Nephron progenitor cell (in vitro differentiated cells): ENCODE measurements at regions not wholly inside any gene's neighbourhood (a gene's known extent, or its start where the extent isn't known, plus 50 kb on each side); places are given as distances from the start of the nearest gene placed in this dataset.
A peak's percentile ranks its signal among the peaks of the same experiment; 100 is the strongest.

Source experiments
- DNase-seq: peaks from one replicate; pipeline ENCODE4 v3.0.0; 2021
- H3K27ac Mint-ChIP-seq: 2 replicates; pipeline ENCODE4 v1.8.0; 2021; ENCODE audit warnings: mild to moderate bottlenecking, moderate library complexity, mixed read lengths
- H3K27me3 Mint-ChIP-seq: 2 replicates; pipeline ENCODE4 v1.8.0; 2021; ENCODE audit warnings: mild to moderate bottlenecking, low read depth, mixed read lengths; ENCODE audit not compliant: poor library complexity
- H3K36me3 Mint-ChIP-seq: 2 replicates; pipeline ENCODE4 v1.8.0; 2021; ENCODE audit warnings: low read depth, mixed read lengths
- H3K4me1 Mint-ChIP-seq: 2 replicates; pipeline ENCODE4 v1.8.0; 2021; ENCODE audit warnings: mixed read lengths
- H3K4me3 Mint-ChIP-seq: 2 replicates; pipeline ENCODE4 v1.8.0; 2021; ENCODE audit warnings: mild to moderate bottlenecking, moderate library complexity, mixed read lengths
- H3K9me3 Mint-ChIP-seq: 2 replicates; pipeline ENCODE4 v1.8.0; 2021; ENCODE audit warnings: mild to moderate bottlenecking, moderate library complexity, mixed read lengths
- TF ChIP-seq, protein P1 (sequence below): fragments of 200-600 bp; sonication (generic); IDR thresholded peaks from 2 replicates; pipeline ENCODE4 v1.5.0; 2021; ENCODE audit warnings: antibody characterized with exemption

DNA sequence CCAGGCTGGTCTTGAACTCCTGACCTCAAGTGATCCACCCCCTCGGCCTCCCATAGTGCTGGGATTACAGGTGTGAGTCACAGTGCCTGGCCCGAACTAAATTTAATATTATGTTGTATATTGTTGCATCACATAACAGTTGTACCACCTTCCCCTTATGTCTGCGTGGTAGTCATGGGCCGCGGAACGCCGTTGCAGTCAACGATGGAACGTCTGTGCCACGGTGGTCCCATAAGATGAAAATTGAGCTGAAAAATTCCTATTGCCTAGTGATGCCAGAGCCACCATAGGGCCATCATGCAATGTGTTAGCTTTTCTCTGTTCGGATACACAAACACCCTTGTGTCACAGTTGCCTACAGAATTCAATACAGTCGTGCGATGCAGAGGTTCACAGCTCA is 236.1 kb downstream of the TEX29 start:
- H3K9me3 Mint-ChIP-seq = peaks cover 4% of the 10 kb centered on the region
- H3K27me3 Mint-ChIP-seq = peaks cover 28% of the 10 kb centered on the region
- DNase-seq = no peak
- no peaks in the 10 kb centered on the region for H3K36me3 Mint-ChIP-seq
- TF ChIP-seq, protein P1, sequence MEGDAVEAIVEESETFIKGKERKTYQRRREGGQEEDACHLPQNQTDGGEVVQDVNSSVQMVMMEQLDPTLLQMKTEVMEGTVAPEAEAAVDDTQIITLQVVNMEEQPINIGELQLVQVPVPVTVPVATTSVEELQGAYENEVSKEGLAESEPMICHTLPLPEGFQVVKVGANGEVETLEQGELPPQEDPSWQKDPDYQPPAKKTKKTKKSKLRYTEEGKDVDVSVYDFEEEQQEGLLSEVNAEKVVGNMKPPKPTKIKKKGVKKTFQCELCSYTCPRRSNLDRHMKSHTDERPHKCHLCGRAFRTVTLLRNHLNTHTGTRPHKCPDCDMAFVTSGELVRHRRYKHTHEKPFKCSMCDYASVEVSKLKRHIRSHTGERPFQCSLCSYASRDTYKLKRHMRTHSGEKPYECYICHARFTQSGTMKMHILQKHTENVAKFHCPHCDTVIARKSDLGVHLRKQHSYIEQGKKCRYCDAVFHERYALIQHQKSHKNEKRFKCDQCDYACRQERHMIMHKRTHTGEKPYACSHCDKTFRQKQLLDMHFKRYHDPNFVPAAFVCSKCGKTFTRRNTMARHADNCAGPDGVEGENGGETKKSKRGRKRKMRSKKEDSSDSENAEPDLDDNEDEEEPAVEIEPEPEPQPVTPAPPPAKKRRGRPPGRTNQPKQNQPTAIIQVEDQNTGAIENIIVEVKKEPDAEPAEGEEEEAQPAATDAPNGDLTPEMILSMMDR = no peak
- H3K4me3 Mint-ChIP-seq = no peak overlapping the region
- H3K27ac Mint-ChIP-seq = no peak overlapping the region
- peaks cover 21% of the 10 kb centered on the region for H3K4me1 Mint-ChIP-seq

DNA sequence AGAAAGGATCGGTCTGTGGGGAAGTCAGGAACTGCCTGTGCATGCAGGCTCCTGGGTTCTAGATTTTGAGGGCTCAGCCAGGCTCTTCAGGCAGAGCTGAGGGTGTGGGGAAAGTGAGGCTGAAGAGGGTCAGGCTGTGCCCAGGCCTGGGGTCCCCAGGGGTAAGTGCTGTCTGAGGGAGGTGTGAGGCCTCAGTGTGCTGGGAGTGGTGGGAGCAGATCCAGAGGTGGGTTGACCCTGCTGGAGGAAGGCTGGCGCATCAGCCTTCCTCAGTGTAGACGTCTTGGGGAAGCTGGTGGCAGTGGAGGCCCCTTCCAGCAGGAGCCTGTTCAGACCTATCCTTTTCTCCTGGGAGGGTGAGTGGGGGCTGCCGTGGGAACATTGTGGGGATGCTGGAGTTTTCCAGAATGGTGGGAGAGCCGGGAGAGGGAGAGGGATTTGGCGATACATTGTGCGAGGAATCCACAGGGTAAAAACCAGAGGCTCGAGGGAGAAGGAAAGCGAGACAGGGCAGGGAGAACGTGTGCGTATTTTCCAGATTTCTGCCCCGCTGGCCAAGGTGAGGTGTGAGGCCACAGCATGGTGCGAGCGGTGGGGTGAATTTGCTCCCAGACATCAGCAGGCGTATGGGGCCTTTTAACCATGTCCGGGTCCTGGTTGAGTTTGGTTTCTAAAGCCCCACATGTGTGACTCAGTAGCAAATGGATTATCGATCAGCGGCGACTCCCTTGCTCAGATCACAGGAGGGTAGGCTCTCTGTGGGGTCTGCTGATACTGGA is 237.7 kb downstream of the TEX29 start:
- peaks cover 20% of the 10 kb centered on the region for H3K27me3 Mint-ChIP-seq

DNA sequence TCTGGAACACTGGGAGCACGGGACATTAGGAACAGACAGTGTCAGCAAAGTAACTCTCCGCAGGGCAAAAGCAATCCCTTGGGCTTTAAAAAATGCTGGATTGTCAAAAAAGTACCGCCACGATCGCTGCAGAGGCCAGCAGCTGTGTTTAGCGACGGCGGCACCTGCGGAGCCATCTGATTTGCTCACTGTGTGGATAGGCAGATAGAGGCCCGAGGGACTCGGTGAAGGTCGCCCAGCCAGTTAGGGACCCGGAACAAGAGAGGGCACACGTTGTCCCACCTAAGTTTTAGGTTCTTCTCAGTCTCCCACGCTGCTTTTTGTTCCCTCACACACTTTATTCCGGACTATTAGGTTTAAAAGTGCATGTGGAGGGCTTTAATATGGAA is 238.3 kb downstream of the TEX29 start:
- Mint-ChIP-seq H3K36me3 (no peaks in the 10 kb centered on the region), H3K9me3 (no peaks in the 10 kb centered on the region), H3K27me3 (peaks cover 17% of the 10 kb centered on the region), H3K4me3 (no peak overlapping the region), H3K4me1 (peaks cover 27% of the 10 kb centered on the region), H3K27ac (peak overlapping the region; percentile 27)
- TF ChIP-seq, protein P1 = no peak
- no peak for DNase-seq

More for the DNA sequence above, 237.7 kb downstream of the TEX29 start:
- peaks cover 25% of the 10 kb centered on the region for H3K4me1 Mint-ChIP-seq
- H3K4me3 Mint-ChIP-seq = no peak overlapping the region
- H3K9me3 Mint-ChIP-seq = no peaks in the 10 kb centered on the region
- no peaks in the 10 kb centered on the region for H3K36me3 Mint-ChIP-seq
- TF ChIP-seq, protein P1 = no peak
- H3K27ac Mint-ChIP-seq = no peak overlapping the region
- no peak for DNase-seq

DNA sequence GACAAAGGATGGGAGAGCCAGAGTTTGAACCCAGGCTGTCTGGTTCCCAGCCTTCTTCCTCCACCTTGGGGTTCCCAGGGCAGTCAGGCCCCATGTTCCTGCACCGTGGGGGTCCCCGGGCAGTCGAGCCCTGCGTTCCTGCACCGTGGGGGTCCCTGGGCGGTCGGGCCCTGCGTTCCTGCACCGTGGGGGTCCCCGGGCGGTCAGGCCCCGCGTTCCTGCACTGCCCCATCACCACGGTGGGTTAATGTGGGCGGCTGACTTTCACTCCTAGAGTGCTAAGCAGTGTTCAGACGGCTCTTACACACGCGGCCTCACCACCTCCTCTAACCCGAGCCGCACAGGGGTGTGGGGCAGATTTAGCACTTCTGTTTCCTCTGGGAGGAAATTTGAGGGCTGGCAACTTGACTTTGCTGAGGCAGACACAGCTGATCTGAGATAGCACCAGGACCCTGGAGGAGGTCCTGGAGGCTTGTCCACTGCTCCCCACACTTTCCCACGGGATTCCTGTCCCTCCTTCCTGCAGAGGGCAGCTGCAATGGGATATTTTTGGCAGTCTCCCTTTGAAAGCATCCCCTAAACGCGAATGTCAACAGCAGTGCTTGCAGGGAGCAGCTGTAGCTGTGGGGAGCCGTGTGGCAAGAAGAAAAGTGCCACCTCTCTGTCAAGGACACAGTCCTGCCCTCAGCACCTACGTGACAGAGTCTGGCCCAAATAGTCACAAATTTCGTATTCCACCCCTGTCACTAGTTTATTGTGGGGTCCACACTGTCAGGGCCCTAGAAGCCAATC is 239.4 kb downstream of the TEX29 start:
- Mint-ChIP-seq H3K36me3 (no peaks in the 10 kb centered on the region), H3K4me3 (no peak overlapping the region), H3K9me3 (no peaks in the 10 kb centered on the region), H3K4me1 (peaks cover 29% of the 10 kb centered on the region), H3K27ac (no peak overlapping the region), H3K27me3 (peaks cover 17% of the 10 kb centered on the region)
- no peak for DNase-seq
- TF ChIP-seq, protein P1 = no peak

DNA sequence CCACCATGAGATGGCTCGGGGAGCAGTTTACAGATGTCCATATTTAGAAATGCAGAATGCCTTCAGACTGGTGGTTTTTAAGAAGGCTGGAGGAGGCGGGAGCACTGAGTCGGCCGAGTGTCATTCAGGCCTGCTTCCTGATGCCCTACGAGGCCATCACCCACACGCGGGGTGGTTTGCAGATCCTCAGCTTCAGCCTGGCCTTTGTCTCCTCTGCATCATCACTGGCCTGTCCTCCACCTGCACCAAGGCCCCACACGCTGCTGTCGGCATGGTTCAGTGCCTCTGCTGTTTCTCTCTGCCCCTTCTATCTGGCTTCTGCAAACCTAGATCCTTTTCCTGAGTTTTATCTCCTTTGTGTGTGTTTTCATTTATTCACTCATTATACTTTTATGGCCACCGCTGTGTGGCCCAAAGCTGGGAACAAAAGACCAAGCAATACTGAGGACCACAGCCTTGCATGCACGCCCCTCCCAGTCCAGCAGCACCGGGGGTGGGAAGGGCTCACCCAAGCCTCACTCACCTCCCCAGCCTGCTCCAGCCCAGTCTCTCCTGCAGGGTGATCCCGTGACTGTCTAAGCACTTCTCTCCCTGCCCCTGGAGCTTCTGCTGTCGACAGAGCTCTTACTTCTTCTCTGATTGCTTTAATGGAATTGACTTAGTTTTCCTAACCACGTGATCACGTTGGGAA is 240.8 kb downstream of the TEX29 start:
- Mint-ChIP-seq H3K27me3 (peaks cover 14% of the 10 kb centered on the region), H3K9me3 (no peaks in the 10 kb centered on the region), H3K27ac (no peak overlapping the region), H3K36me3 (no peaks in the 10 kb centered on the region), H3K4me3 (no peak overlapping the region), H3K4me1 (peaks cover 29% of the 10 kb centered on the region)
- DNase-seq = no peak
- TF ChIP-seq, protein P1 = no peak
